H1 (cell line): ENCODE measurements at regions not wholly inside any gene's neighbourhood (a gene's known extent, or its start where the extent isn't known, plus 50 kb on each side); places are given as distances from the start of the nearest gene placed in this dataset.

Source experiments
- CTCF ChIA-PET: fragments of 300-600 bp; sonication (Branson Sonifier 250); formaldehyde crosslinking; loops from one replicate; lab custom pipeline; 2021; ENCODE audit not compliant: partially characterized antibody; lab: Charles Lee
- POLR2A ChIA-PET: fragments of 300-600 bp; sonication (Branson Sonifier 250); formaldehyde crosslinking; loops from one replicate; lab custom pipeline; 2021; ENCODE audit warnings: inconsistent platforms; ENCODE audit not compliant: partially characterized antibody; lab: Charles Lee
- DNase-seq, 2 experiments: peaks; one replicate each; pipeline versions ENCODE4 v3.0.0 to v3.0.0-alpha.2; 2010 to 2022; ENCODE audit warnings: low spot score in 2 of 2, low read depth in 1 of 2, mixed read lengths in 1 of 2
- FAIRE-seq: peaks from 2 replicates; lab custom pipeline; 2011; peaks lifted over from hg19 to GRCh38; lab: Jason Lieb, UNC
- H2AFZ ChIP-seq: 2 replicates; pipeline ENCODE4 v1.8.1; 2012; ENCODE audit warnings: low read length, inconsistent platforms
- H2AK5ac ChIP-seq: 2 replicates; pipeline ENCODE4 v1.6.1; 2013; ENCODE audit warnings: low read depth, low read length
- H2BK120ac ChIP-seq: replicated peaks from 2 replicates; pipeline ENCODE3; 2013; ENCODE audit warnings: low read depth, low read length, inconsistent platforms
- H2BK12ac ChIP-seq: 2 replicates; pipeline ENCODE4 v1.6.1; 2013; ENCODE audit warnings: low read depth, low read length
- H2BK15ac ChIP-seq: 2 replicates; pipeline ENCODE4 v1.6.1; 2013; ENCODE audit warnings: low read length
- H2BK20ac ChIP-seq: 2 replicates; pipeline ENCODE4 v1.6.1; 2013; ENCODE audit warnings: low read length
- H2BK5ac ChIP-seq: 2 replicates; pipeline ENCODE4 v1.6.1; 2013; ENCODE audit warnings: low read depth, low read length
- H3K14ac ChIP-seq: 2 replicates; pipeline ENCODE4 v1.6.1; 2013; ENCODE audit warnings: inconsistent platforms; ENCODE audit not compliant: insufficient read length
- H3K18ac ChIP-seq: 2 replicates; pipeline ENCODE4 v1.6.1; 2013; ENCODE audit warnings: low read length; ENCODE audit errors: extremely low read depth
- H3K23ac ChIP-seq: 2 replicates; pipeline ENCODE4 v1.6.1; 2013; ENCODE audit warnings: inconsistent platforms; ENCODE audit not compliant: insufficient read length
- H3K23me2 ChIP-seq: 2 replicates; pipeline ENCODE4 v1.6.1; 2013; ENCODE audit warnings: low read depth, low read length
- H3K27ac ChIP-seq: 2 replicates; pipeline ENCODE4 v1.6.1; 2011; ENCODE audit warnings: low read depth, low read length, inconsistent platforms
- H3K27me3 ChIP-seq, 4 experiments: replicated peaks in 1 of 4; 1 replicate in 1 of 4; 2 replicates in 3 of 4; pipeline versions ENCODE4 v1.6.1 to v1.8.1; 2011 to 2013; ENCODE audit warnings: low read length in 3 of 4, mild to moderate bottlenecking in 3 of 4, inconsistent platforms in 2 of 4, mixed read lengths in 2 of 4, moderate library complexity in 1 of 4; ENCODE audit not compliant: control insufficient read depth in 3 of 4, insufficient read depth in 3 of 4; ENCODE audit errors: extremely low read depth in 1 of 4
- H3K36me3 ChIP-seq, 4 experiments: 2 replicates each; pipeline versions ENCODE4 v1.6.1 to v1.8.1; 2011 to 2013; ENCODE audit warnings: mild to moderate bottlenecking in 4 of 4, low read length in 3 of 4, moderate library complexity in 2 of 4, control low read depth in 1 of 4, inconsistent platforms in 1 of 4; ENCODE audit not compliant: insufficient read depth in 4 of 4, control insufficient read depth in 2 of 4
- H3K4ac ChIP-seq: replicated peaks from 2 replicates; pipeline ENCODE3; 2013; ENCODE audit warnings: low read length, low read depth, mixed read lengths, inconsistent platforms; ENCODE audit not compliant: insufficient read length
- H3K4me1 ChIP-seq, 4 experiments: replicated peaks in 1 of 4; 1 replicate in 1 of 4; 2 replicates in 3 of 4; pipeline versions ENCODE4 v1.6.1 to v1.8.1; 2011 to 2013; ENCODE audit warnings: low read length in 3 of 4, inconsistent platforms in 2 of 4, mixed read lengths in 1 of 4; ENCODE audit not compliant: insufficient read depth in 4 of 4, control insufficient read depth in 3 of 4
- H3K4me2 ChIP-seq, 2 experiments: 2 replicates each; pipeline versions ENCODE4 v1.6.1 to v1.8.1; 2011 to 2013; ENCODE audit warnings: low read depth in 2 of 2, low read length in 2 of 2, control low read depth in 1 of 2, inconsistent platforms in 1 of 2, mild to moderate bottlenecking in 1 of 2; ENCODE audit not compliant: insufficient read depth in 1 of 2
- H3K4me3 ChIP-seq, 4 experiments: fragments of 200-600, 300-600 bp in 1 of 4; sonication (generic), shearing (Covaris generic), sonication (Bioruptor Twin) in 1 of 4; 2 replicates each; pipeline versions ENCODE4 v1.5.1 to v1.8.1; 2011 to 2016; ENCODE audit warnings: low read length in 4 of 4, low read depth in 3 of 4, control low read depth in 2 of 4, inconsistent platforms in 2 of 4, mild to moderate bottlenecking in 2 of 4, mixed read lengths in 1 of 4, moderate library complexity in 1 of 4; ENCODE audit not compliant: insufficient read depth in 2 of 4; ENCODE audit errors: extremely low read depth in 1 of 4
- H3K56ac ChIP-seq: replicated peaks from 2 replicates; pipeline ENCODE3; 2013; ENCODE audit warnings: low read depth, mild to moderate bottlenecking, mixed read lengths, low read length, inconsistent platforms; ENCODE audit not compliant: insufficient read length
- H3K79me1 ChIP-seq: 2 replicates; pipeline ENCODE4 v1.6.1; 2013; ENCODE audit warnings: low read depth, low read length, control low read depth
- H3K79me2 ChIP-seq, 2 experiments: 2 replicates each; pipeline versions ENCODE4 v1.6.1 to v1.8.1; 2012 to 2013; ENCODE audit warnings: low read length in 2 of 2, mild to moderate bottlenecking in 2 of 2, inconsistent platforms in 1 of 2; ENCODE audit not compliant: insufficient read depth in 2 of 2, control insufficient read depth in 1 of 2
- H3K9ac ChIP-seq, 4 experiments: replicated peaks in 1 of 4; 1 replicate in 1 of 4; 2 replicates in 3 of 4; pipeline versions ENCODE4 v1.6.1 to v1.8.1; 2011 to 2013; ENCODE audit warnings: low read depth in 3 of 4, low read length in 3 of 4, control low read depth in 2 of 4, mild to moderate bottlenecking in 2 of 4, moderate library complexity in 2 of 4, inconsistent platforms in 1 of 4; ENCODE audit errors: extremely low read depth in 1 of 4
- H3K9me3 ChIP-seq, 2 experiments: 2 replicates each; pipeline versions ENCODE4 v1.6.1 to v1.8.1; 2012 to 2013; ENCODE audit warnings: mild to moderate bottlenecking in 2 of 2, moderate library complexity in 2 of 2, control low read depth in 1 of 2, inconsistent platforms in 1 of 2, low read depth in 1 of 2, low read length in 1 of 2, mixed read lengths in 1 of 2; ENCODE audit not compliant: insufficient read depth in 2 of 2
- H4K20me1 ChIP-seq, 2 experiments: replicated peaks in 1 of 2; 2 replicates each; pipeline versions ENCODE3 to v1.8.1; 2011 to 2013; ENCODE audit warnings: inconsistent platforms in 2 of 2, low read length in 2 of 2, mild to moderate bottlenecking in 1 of 2; ENCODE audit not compliant: insufficient read depth in 2 of 2, control insufficient read depth in 1 of 2
- H4K5ac ChIP-seq: 2 replicates; pipeline ENCODE4 v1.6.1; 2013; ENCODE audit warnings: low read length, low read depth, mixed read lengths, inconsistent platforms; ENCODE audit not compliant: insufficient read length
- H4K8ac ChIP-seq: 2 replicates; pipeline ENCODE4 v1.8.0; 2013; ENCODE audit warnings: mild to moderate bottlenecking, moderate library complexity, low read length, inconsistent platforms; ENCODE audit not compliant: insufficient read depth; ENCODE audit errors: extremely low read depth
- H4K91ac ChIP-seq: replicated peaks from 2 replicates; pipeline ENCODE3; 2013; ENCODE audit warnings: low read length, mixed read lengths, inconsistent platforms; ENCODE audit not compliant: insufficient read length
- CEBPB ChIP-seq: IDR thresholded peaks from 2 replicates; pipeline ENCODE4 v1.6.1; 2012; ENCODE audit warnings: low read depth, low read length
- CHD1 ChIP-seq: IDR thresholded peaks from 2 replicates; pipeline ENCODE4 v1.6.1; 2012; ENCODE audit warnings: low read depth, low read length, improper control_type of control experiment
- CHD2 ChIP-seq: IDR thresholded peaks from 2 replicates; pipeline ENCODE4 v1.6.1; 2012; ENCODE audit warnings: low read length, improper control_type of control experiment
- EZH2 ChIP-seq: fragments of 200-600 bp; sonication (generic); IDR thresholded peaks from 2 replicates; pipeline ENCODE4 v1.7.1; 2012; ENCODE audit warnings: low read depth, mild to moderate bottlenecking, moderate library complexity, low read length, inconsistent platforms; ENCODE audit not compliant: severe bottlenecking
- JUN ChIP-seq: IDR thresholded peaks from 2 replicates; pipeline ENCODE4 v1.6.1; 2011; ENCODE audit warnings: low read depth, mild to moderate bottlenecking, improper control_type of control experiment, low read length
- KDM1A ChIP-seq: fragments of 200-600, 300-600 bp; sonication (generic); IDR thresholded peaks from 2 replicates; pipeline ENCODE4 v1.7.1; 2016; ENCODE audit warnings: mild to moderate bottlenecking, low read length, borderline replicate concordance
- MAFK ChIP-seq: IDR thresholded peaks from 2 replicates; pipeline ENCODE4 v1.6.1; 2012; ENCODE audit warnings: low read depth, mild to moderate bottlenecking, improper control_type of control experiment, low read length
- RBBP5 ChIP-seq: IDR thresholded peaks from 2 replicates; pipeline ENCODE4 v1.7.1; 2012; ENCODE audit warnings: low read depth, mild to moderate bottlenecking, inconsistent platforms, low read length, moderate library complexity, borderline replicate concordance
- RXRA ChIP-seq: IDR thresholded peaks from 2 replicates; pipeline ENCODE4 v1.6.1; 2011; ENCODE audit warnings: low read depth, mild to moderate bottlenecking, low read length, moderate library complexity; ENCODE audit not compliant: insufficient read depth
- SIN3A ChIP-seq, 2 experiments: IDR thresholded peaks in 1 of 2; conservative IDR thresholded peaks in 1 of 2; 2 replicates each; pipeline ENCODE4 v1.6.1; 2011 to 2012; ENCODE audit warnings: low read length in 2 of 2, improper control_type of control experiment in 1 of 2, low read depth in 1 of 2, mild to moderate bottlenecking in 1 of 2
- SP2 ChIP-seq: IDR thresholded peaks from 2 replicates; pipeline ENCODE4 v1.6.1; 2012; ENCODE audit warnings: mild to moderate bottlenecking, low read length, inconsistent platforms
- SRF ChIP-seq: IDR thresholded peaks from 2 replicates; pipeline ENCODE4 v1.6.1; 2011; ENCODE audit warnings: mild to moderate bottlenecking, low read depth, low read length, moderate library complexity
- TAF7 ChIP-seq: optimal IDR thresholded peaks from 2 replicates; pipeline ENCODE3; 2011; ENCODE audit warnings: low read depth, mild to moderate bottlenecking, inconsistent platforms, low read length, moderate library complexity, borderline replicate concordance
- TCF12 ChIP-seq: IDR thresholded peaks from 2 replicates; pipeline ENCODE4 v1.6.1; 2011; ENCODE audit warnings: low read depth, mild to moderate bottlenecking, low read length
- TEAD4 ChIP-seq: IDR thresholded peaks from 2 replicates; pipeline ENCODE4 v1.6.1; 2012; ENCODE audit warnings: low read depth, low read length, inconsistent platforms, mixed read lengths
- ZNF274 ChIP-seq: IDR thresholded peaks from 2 replicates; pipeline ENCODE4 v1.7.0; 2012; ENCODE audit warnings: low read length, borderline replicate concordance; ENCODE audit errors: extremely low read depth
- WGBS, 2 experiments: shearing (Covaris generic) in 1 of 2; methylation state at CpG; one replicate each; pipeline versions ENCODE4 v1.1.6 to v1.1.7; 2013 to 2015; ENCODE audit warnings: low lambda C conversion rate in 2 of 2, mixed read lengths in 2 of 2, inconsistent platforms in 1 of 2, low coverage in 1 of 2, missing lambda C conversion rate in 1 of 2; ENCODE audit not compliant: insufficient replicate concordance in 2 of 2, insufficient coverage in 1 of 2, insufficient read length in 1 of 2; ENCODE audit errors: extremely low coverage in 1 of 2, missing lambda C conversion rate in 1 of 2; 5-methylcytosine and 5-hydroxymethylcytosine counted together

GRCh38 chr7:156327916-156328315 lies 312.7 kb upstream of the RNF32 start:
- Histone ChIP-seq H2BK15ac (no peak overlapping the region), H3K23ac (no peak overlapping the region), H2BK12ac (no peak overlapping the region), H3K79me1 (no peaks in the 10 kb centered on the region), H3K36me3 (no peaks in the 10 kb centered on the region), H3K23me2 (no peaks in the 10 kb centered on the region), H3K9me3 (no peaks in the 10 kb centered on the region), H3K4me2 (no peak overlapping the region), H3K4me1 (no peaks in the 10 kb centered on the region), H3K14ac (no peak overlapping the region), H2BK20ac (no peak overlapping the region), H3K27me3 (no peaks in the 10 kb centered on the region), H2BK5ac (no peak overlapping the region), H3K4ac (no peak overlapping the region), H4K91ac (no peak overlapping the region), H3K79me2 (no peaks in the 10 kb centered on the region), H3K27ac (no peak overlapping the region), H4K20me1 (no peaks in the 10 kb centered on the region), H2BK120ac (no peak overlapping the region), H3K4me3 (no peak overlapping the region), H3K9ac (no peak overlapping the region), H3K18ac (no peak overlapping the region), H4K8ac (no peak overlapping the region), H4K5ac (no peak overlapping the region), H2AK5ac (no peak overlapping the region), H2AFZ (no peak overlapping the region), H3K56ac (no peak overlapping the region)
- no peak for FAIRE-seq
- 92% methylated on average over 4 of the region's 4 CpGs; no CpG with 5 or more reads in 1 of the 2 experiments for WGBS, 2 experiments
- CTCF ChIA-PET, result interaction anchor here (0.9 kb wide), 1 partner anchor 25 kb away, joined by 3 read pairs; no protein-coding TSS in a partner anchor
- POLR2A ChIA-PET, result no interaction called here
- no peak for DNase-seq
- TF ChIP-seq TCF12 (no peak), SRF (no peak), RXRA (no peak), TAF7 (no peak), RBBP5 (no peak), TEAD4 (no peak), EZH2 (no peak), CHD2 (no peak), CEBPB (no peak), SIN3A (conservative IDR thresholded peaks at IDR 0.05 in 1 of 2, IDR thresholded peaks at IDR 0.05 in 1 of 2; ENCODE audit: low read depth in 1 of 2, low read length in 2 of 2) (no peak), SP2 (no peak), CHD1 (no peak), JUN (no peak), KDM1A (no peak), ZNF274 (no peak), MAFK (no peak)
